ENCODE measurements at regions not wholly inside any gene's neighbourhood (a gene's known extent, or its start where the extent isn't known, plus 50 kb on each side); places are given as distances from the start of the nearest gene placed in this dataset.

GRCh38 chr6:142521791-142522190 is 220.0 kb downstream of the ADGRG6 start:
- CTCF ChIA-PET, result no interaction called here
- TF ChIP-seq TARDBP (IDR thresholded peaks at IDR 0.05) (no peak), L3MBTL2 (conservative IDR thresholded peaks at IDR 0.05) (no peak), ZNF384 (IDR thresholded peaks at IDR 0.05) (no peak), LEF1 (IDR thresholded peaks at IDR 0.05; ENCODE audit: borderline replicate concordance) (no peak), ARNT (IDR thresholded peaks at IDR 0.05) (no peak), ELF4 (IDR thresholded peaks at IDR 0.05) (no peak), FOXA1 (IDR thresholded peaks at IDR 0.05) (no peak), CTBP1 (IDR thresholded peaks at IDR 0.05; ENCODE audit: borderline replicate concordance) (no peak), SUZ12 (IDR thresholded peaks at IDR 0.05) (no peak), NFRKB (IDR thresholded peaks at IDR 0.05) (no peak), BHLHE40 (IDR thresholded peaks at IDR 0.05; ENCODE audit: borderline replicate concordance) (no peak), SP1 (IDR thresholded peaks at IDR 0.05) (no peak), PKNOX1 (IDR thresholded peaks at IDR 0.05) (no peak), FOXM1 (IDR thresholded peaks at IDR 0.05; ENCODE audit: borderline replicate concordance) (no peak), HDGF (IDR thresholded peaks at IDR 0.05; ENCODE audit: borderline replicate concordance) (no peak)
- DNase-seq (ENCODE audit: extremely low spot score), result no peak
- POLR2A ChIA-PET, result no interaction called here

- CTCF ChIA-PET, result interaction anchor here (0.6 to 0.7 kb wide), 2 partner anchors 20 to 350 kb away, joined by 3 read pairs; no protein-coding TSS in a partner anchor
- POLR2A ChIA-PET, result no interaction called here
- TF ChIP-seq ARNT (IDR thresholded peaks at IDR 0.05) (no peak), SUZ12 (IDR thresholded peaks at IDR 0.05) (no peak), ELF4 (IDR thresholded peaks at IDR 0.05) (no peak), TARDBP (IDR thresholded peaks at IDR 0.05) (no peak), CTBP1 (IDR thresholded peaks at IDR 0.05; ENCODE audit: borderline replicate concordance) (no peak)
- DNase-seq (ENCODE audit: extremely low spot score), result no peak
Measured at GRCh38 chr6:142523515-142524375, 221.9 kb downstream of the ADGRG6 start.

GRCh38 chr6:142530566-142530965 is 228.8 kb downstream of the ADGRG6 start:
- ChIA-PET CTCF (no interaction called here), POLR2A (no interaction called here)
- no peak for DNase-seq (ENCODE audit: extremely low spot score)
- no peak for TF ChIP-seq FOXM1 (IDR thresholded peaks at IDR 0.05; ENCODE audit: borderline replicate concordance)
- TF ChIP-seq HDGF (IDR thresholded peaks at IDR 0.05; ENCODE audit: borderline replicate concordance), result no peak
- no peak for TF ChIP-seq LEF1 (IDR thresholded peaks at IDR 0.05; ENCODE audit: borderline replicate concordance)
- no peak for TF ChIP-seq SP1 (IDR thresholded peaks at IDR 0.05)
- TF ChIP-seq FOXK2 (IDR thresholded peaks at IDR 0.05), result no peak
- TF ChIP-seq SUZ12 (IDR thresholded peaks at IDR 0.05), result no peak
- TF ChIP-seq FOXA1 (IDR thresholded peaks at IDR 0.05), result no peak
- no peak for TF ChIP-seq ELF4 (IDR thresholded peaks at IDR 0.05)
- no peak for TF ChIP-seq ZNF384 (IDR thresholded peaks at IDR 0.05)
- no peak for TF ChIP-seq L3MBTL2 (conservative IDR thresholded peaks at IDR 0.05)
- no peak for TF ChIP-seq BHLHE40 (IDR thresholded peaks at IDR 0.05; ENCODE audit: borderline replicate concordance)
- no peak for TF ChIP-seq CTBP1 (IDR thresholded peaks at IDR 0.05; ENCODE audit: borderline replicate concordance)
- no peak for TF ChIP-seq ARNT (IDR thresholded peaks at IDR 0.05)
- TF ChIP-seq NFRKB (IDR thresholded peaks at IDR 0.05), result no peak
- TF ChIP-seq TARDBP (IDR thresholded peaks at IDR 0.05), result no peak

GRCh38 chr6:142531727-142532126 is 229.9 kb downstream of the ADGRG6 start:
- DNase-seq (ENCODE audit: extremely low spot score), result no peak
- TF ChIP-seq FOXM1 (IDR thresholded peaks at IDR 0.05; ENCODE audit: borderline replicate concordance) (no peak), TARDBP (IDR thresholded peaks at IDR 0.05) (no peak), ARNT (IDR thresholded peaks at IDR 0.05) (no peak), LEF1 (IDR thresholded peaks at IDR 0.05; ENCODE audit: borderline replicate concordance) (no peak), FOXK2 (IDR thresholded peaks at IDR 0.05) (no peak), SP1 (IDR thresholded peaks at IDR 0.05) (no peak), SUZ12 (IDR thresholded peaks at IDR 0.05) (no peak), CTBP1 (IDR thresholded peaks at IDR 0.05; ENCODE audit: borderline replicate concordance) (no peak), HDGF (IDR thresholded peaks at IDR 0.05; ENCODE audit: borderline replicate concordance) (no peak), PKNOX1 (IDR thresholded peaks at IDR 0.05) (no peak)
- POLR2A ChIA-PET, result no interaction called here
- CTCF ChIA-PET, result no interaction called here

- no peak for DNase-seq (ENCODE audit: extremely low spot score)
- ChIA-PET POLR2A (no interaction called here), CTCF (interaction anchor here (0.6 kb wide), 1 partner anchor 642 kb away, joined by 3 read pairs; no protein-coding TSS in a partner anchor)
- no peak for TF ChIP-seq FOXA1 (IDR thresholded peaks at IDR 0.05)
- no peak for TF ChIP-seq BHLHE40 (IDR thresholded peaks at IDR 0.05; ENCODE audit: borderline replicate concordance)
- no peak for TF ChIP-seq NFRKB (IDR thresholded peaks at IDR 0.05)
- TF ChIP-seq L3MBTL2 (conservative IDR thresholded peaks at IDR 0.05), result no peak
- no peak for TF ChIP-seq FOXM1 (IDR thresholded peaks at IDR 0.05; ENCODE audit: borderline replicate concordance)
- no peak for TF ChIP-seq HDGF (IDR thresholded peaks at IDR 0.05; ENCODE audit: borderline replicate concordance)
Measured at GRCh38 chr6:142534076-142534475, 232.3 kb downstream of the ADGRG6 start.

- TF ChIP-seq NFRKB (IDR thresholded peaks at IDR 0.05) (no peak), HDGF (IDR thresholded peaks at IDR 0.05; ENCODE audit: borderline replicate concordance) (no peak), ELF4 (IDR thresholded peaks at IDR 0.05) (no peak), LEF1 (IDR thresholded peaks at IDR 0.05; ENCODE audit: borderline replicate concordance) (no peak), CTBP1 (IDR thresholded peaks at IDR 0.05; ENCODE audit: borderline replicate concordance) (no peak), FOXK2 (IDR thresholded peaks at IDR 0.05) (no peak), FOXA1 (IDR thresholded peaks at IDR 0.05) (no peak), ZNF384 (IDR thresholded peaks at IDR 0.05) (no peak), L3MBTL2 (conservative IDR thresholded peaks at IDR 0.05) (no peak), SP1 (IDR thresholded peaks at IDR 0.05) (no peak), BHLHE40 (IDR thresholded peaks at IDR 0.05; ENCODE audit: borderline replicate concordance) (no peak)
- no peak for DNase-seq (ENCODE audit: extremely low spot score)
- ChIA-PET CTCF (interaction anchor here (0.6 kb wide), 1 partner anchor 641 kb away, joined by 3 read pairs; no protein-coding TSS in a partner anchor), POLR2A (no interaction called here)
Measured at GRCh38 chr6:142534484-142534883, 232.7 kb downstream of the ADGRG6 start.

Measured in HEK293T (cell line).